Spleen (tissue), 7 donors: ENCODE measurements at regions not wholly inside any gene's neighbourhood (a gene's known extent, or its start where the extent isn't known, plus 50 kb on each side); places are given as distances from the start of the nearest gene placed in this dataset.

ENCODE experiments used
- POLR2A ChIP-seq, 3 donors: fragments of 450-650 bp; IDR thresholded peaks; one replicate each; pipeline ENCODE4 v1.5.1; 2017; ENCODE audit warnings: antibody characterized with exemption in 3 of 3, mild to moderate bottlenecking in 1 of 3
- POLR2AphosphoS5 ChIP-seq, 3 donors: sonication (generic); formaldehyde crosslinking; IDR thresholded peaks; one replicate each; pipeline ENCODE4 v1.5.1; 2017; ENCODE audit warnings: antibody characterized with exemption in 3 of 3
- TF ChIP-seq, protein P1 (sequence below), 11 experiments: fragments of 200-600 bp in 7 of 11; fragments of 450-650 bp in 4 of 11; sonication (generic) in 4 of 11; IDR thresholded peaks in 8 of 11; conservative IDR thresholded peaks in 3 of 11; 1 replicate in 7 of 11; 2 replicates in 4 of 11; pipeline versions ENCODE4 v1.4.0 to v1.8.0; 2016 to 2021; ENCODE audit warnings: antibody characterized with exemption in 11 of 11, inconsistent platforms in 4 of 11, mild to moderate bottlenecking in 1 of 11
- donor health status: DM: no; HTN: no; CAD: no; lungs with moderate emphysema.
- donor health status: DM: no; HTN: no; CAD: no.
- donor health status: DM: no; HTN: no; CAD: no.

DNA sequence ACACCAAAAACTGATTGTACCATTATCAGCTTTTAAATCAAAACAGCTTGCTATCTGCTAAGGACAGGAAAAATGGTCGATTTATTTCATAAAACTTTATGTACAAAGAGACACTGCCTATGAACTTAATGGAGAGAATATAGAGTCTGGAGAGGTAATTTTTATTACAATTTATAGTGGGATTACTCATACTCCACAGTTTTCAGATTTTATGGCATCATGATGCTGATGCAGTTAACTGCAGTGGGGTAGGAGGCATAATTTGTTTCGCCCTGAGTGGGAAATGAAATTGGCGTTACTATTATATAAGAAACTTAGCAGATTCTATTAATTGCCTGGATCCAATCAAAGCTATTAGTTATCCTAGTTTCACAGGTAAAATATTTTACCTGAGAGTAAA is 301.4 kb downstream of the KLF12 start:
- TF ChIP-seq, protein P1, sequence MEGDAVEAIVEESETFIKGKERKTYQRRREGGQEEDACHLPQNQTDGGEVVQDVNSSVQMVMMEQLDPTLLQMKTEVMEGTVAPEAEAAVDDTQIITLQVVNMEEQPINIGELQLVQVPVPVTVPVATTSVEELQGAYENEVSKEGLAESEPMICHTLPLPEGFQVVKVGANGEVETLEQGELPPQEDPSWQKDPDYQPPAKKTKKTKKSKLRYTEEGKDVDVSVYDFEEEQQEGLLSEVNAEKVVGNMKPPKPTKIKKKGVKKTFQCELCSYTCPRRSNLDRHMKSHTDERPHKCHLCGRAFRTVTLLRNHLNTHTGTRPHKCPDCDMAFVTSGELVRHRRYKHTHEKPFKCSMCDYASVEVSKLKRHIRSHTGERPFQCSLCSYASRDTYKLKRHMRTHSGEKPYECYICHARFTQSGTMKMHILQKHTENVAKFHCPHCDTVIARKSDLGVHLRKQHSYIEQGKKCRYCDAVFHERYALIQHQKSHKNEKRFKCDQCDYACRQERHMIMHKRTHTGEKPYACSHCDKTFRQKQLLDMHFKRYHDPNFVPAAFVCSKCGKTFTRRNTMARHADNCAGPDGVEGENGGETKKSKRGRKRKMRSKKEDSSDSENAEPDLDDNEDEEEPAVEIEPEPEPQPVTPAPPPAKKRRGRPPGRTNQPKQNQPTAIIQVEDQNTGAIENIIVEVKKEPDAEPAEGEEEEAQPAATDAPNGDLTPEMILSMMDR (IDR thresholded peaks at IDR 0.05 in 8 of 11, conservative IDR thresholded peaks at IDR 0.05 in 3 of 11), result no peak
- TF ChIP-seq POLR2A (IDR thresholded peaks at IDR 0.05), result no peak
- TF ChIP-seq POLR2AphosphoS5 (IDR thresholded peaks at IDR 0.05), result no peak
